ENCODE measurements at regions not wholly inside any gene's neighbourhood (a gene's known extent, or its start where the extent isn't known, plus 50 kb on each side); places are given as distances from the start of the nearest gene placed in this dataset.
A peak's percentile ranks its signal among the peaks of the same experiment; 100 is the strongest.

GRCh38 chr4:132330994-132331393 lies 818.1 kb upstream of the PCDH10 start:
- H3K36me3 ChIP-seq = no peaks in the 10 kb centered on the region
- H3K27me3 ChIP-seq = no peaks in the 10 kb centered on the region
- H3K9me3 ChIP-seq = no peaks in the 10 kb centered on the region
- H3K27ac ChIP-seq = no peak overlapping the region
- TF ChIP-seq, protein P1, sequence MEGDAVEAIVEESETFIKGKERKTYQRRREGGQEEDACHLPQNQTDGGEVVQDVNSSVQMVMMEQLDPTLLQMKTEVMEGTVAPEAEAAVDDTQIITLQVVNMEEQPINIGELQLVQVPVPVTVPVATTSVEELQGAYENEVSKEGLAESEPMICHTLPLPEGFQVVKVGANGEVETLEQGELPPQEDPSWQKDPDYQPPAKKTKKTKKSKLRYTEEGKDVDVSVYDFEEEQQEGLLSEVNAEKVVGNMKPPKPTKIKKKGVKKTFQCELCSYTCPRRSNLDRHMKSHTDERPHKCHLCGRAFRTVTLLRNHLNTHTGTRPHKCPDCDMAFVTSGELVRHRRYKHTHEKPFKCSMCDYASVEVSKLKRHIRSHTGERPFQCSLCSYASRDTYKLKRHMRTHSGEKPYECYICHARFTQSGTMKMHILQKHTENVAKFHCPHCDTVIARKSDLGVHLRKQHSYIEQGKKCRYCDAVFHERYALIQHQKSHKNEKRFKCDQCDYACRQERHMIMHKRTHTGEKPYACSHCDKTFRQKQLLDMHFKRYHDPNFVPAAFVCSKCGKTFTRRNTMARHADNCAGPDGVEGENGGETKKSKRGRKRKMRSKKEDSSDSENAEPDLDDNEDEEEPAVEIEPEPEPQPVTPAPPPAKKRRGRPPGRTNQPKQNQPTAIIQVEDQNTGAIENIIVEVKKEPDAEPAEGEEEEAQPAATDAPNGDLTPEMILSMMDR (IDR thresholded peaks at IDR 0.05) = no peak
- no peak overlapping the region for H3K4me3 ChIP-seq
- no peak for DNase-seq (ENCODE audit: low spot score)
- no peaks in the 10 kb centered on the region for H3K4me1 ChIP-seq

DNA sequence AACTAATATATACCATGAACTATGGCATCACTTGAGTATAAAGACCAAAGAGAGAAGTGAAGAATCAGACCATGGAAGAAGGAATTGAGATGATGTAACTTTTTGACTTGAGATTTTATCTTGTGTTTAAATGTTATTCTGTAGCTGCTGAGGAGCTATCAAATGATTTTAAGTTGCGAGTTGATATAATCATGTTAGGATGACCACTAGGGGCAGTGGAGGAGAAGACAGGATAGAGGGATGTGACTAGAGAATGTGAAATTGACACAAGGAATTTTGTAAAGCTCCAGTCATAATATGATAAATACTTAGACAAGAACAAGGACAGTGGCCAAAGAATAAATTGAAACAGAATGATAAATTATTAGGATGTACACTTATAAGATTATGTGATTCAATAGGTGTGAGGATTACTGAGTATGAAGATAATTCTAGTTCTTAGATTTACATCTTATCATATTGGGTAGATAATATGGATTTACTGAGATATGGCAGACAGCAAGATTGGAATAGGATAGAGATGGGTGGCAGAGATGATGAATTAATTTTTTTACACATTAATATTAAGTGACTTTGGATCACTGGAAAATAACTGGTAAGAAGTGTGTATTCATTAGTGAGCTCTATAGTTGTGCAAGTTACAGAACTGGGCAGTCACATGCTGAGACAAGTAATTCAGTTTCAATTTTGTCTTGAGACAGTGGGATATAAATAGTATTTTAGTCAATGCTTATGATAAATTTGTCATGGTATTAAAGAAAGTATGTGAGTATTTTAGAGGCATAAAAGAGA lies 816.0 kb upstream of the PCDH10 start:
- no peaks in the 10 kb centered on the region for H3K36me3 ChIP-seq
- no peak overlapping the region for H3K27ac ChIP-seq
- no peak for DNase-seq (ENCODE audit: low spot score)
- no peak overlapping the region for H3K4me3 ChIP-seq
- TF ChIP-seq, protein P1 (IDR thresholded peaks at IDR 0.05) = peak in 1 of 2 donors; percentile 25
- no peaks in the 10 kb centered on the region for H3K9me3 ChIP-seq
- H3K4me1 ChIP-seq = no peaks in the 10 kb centered on the region
- H3K27me3 ChIP-seq = no peaks in the 10 kb centered on the region

DNA sequence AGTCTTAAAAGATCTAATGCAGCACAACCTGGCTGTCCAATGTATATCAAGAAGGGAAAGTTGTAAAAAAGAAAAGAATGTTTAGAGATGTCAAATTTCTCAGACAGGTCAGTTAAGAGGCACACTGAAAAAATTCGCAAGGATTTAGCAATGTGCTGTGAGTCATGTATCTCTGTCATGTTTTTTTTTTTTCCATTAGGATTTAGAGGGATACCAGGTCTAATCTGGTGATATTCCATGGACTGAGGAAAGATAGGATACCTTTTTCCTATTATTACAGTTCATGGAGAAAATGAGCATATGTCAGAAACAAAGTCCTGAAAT lies 815.4 kb upstream of the PCDH10 start:
- Histone ChIP-seq H3K4me3 (no peak overlapping the region), H3K9me3 (no peaks in the 10 kb centered on the region), H3K27me3 (no peaks in the 10 kb centered on the region), H3K27ac (no peak overlapping the region), H3K36me3 (no peaks in the 10 kb centered on the region), H3K4me1 (no peaks in the 10 kb centered on the region)
- TF ChIP-seq, protein P1 (IDR thresholded peaks at IDR 0.05) = no peak
- no peak for DNase-seq (ENCODE audit: low spot score)

GRCh38 chr4:132334081-132334480 lies 815.0 kb upstream of the PCDH10 start:
- Histone ChIP-seq H3K27ac (no peak overlapping the region), H3K9me3 (no peaks in the 10 kb centered on the region), H3K4me3 (no peak overlapping the region), H3K36me3 (no peaks in the 10 kb centered on the region), H3K4me1 (no peaks in the 10 kb centered on the region), H3K27me3 (no peaks in the 10 kb centered on the region)
- TF ChIP-seq, protein P1 (IDR thresholded peaks at IDR 0.05) = no peak
- DNase-seq (ENCODE audit: low spot score) = no peak

DNA sequence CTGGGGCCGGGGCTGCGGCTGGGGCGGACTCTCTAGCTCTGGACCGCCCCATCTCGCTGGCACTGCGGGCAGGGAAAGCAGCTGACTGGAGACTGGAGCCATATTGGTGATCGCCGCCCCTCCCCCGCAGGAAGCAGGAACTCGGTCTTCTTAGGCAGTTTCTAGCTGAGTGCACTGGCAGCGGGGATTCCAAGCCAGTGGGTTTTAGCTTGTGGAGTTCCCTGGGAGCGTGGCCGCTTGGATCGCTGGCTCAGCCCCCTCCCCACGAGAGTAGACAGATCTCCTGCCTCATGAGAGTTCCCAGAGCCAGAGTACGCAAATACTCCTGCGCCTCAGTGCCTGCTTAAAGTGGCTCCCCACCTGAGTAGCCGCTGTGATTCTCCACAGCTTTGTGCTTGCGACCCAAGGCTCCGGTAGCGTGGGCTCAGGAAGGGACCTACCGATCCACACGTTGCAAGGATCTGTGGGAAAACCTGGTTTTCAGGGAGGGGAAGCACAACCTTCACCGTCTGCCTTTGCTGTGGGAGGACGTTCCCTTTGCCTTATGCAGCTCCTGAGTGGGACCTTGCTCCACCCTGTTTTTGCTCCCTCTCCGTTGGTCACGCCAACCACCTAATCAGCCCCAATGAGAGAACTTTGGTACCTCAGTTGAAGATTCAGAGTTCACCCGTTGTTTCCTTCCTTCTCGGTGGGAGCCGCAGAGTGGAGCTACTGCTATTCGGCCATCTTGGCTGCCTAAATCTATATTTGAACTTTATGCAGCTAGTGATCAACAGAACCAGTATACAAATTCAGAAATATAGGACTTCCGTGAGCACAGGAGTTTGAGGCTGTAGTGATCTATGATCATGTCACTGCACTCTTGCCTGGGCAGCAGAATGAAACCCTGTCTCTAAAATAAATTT lies 803.9 kb upstream of the PCDH10 start:
- Histone ChIP-seq H3K27ac (no peak overlapping the region), H3K36me3 (no peaks in the 10 kb centered on the region), H3K27me3 (no peaks in the 10 kb centered on the region), H3K9me3 (peaks cover 0 to 5% of the 10 kb centered on the region in 2 donors), H3K4me1 (no peaks in the 10 kb centered on the region), H3K4me3 (no peak overlapping the region)
- TF ChIP-seq, protein P1 (IDR thresholded peaks at IDR 0.05) = no peak
- DNase-seq (ENCODE audit: low spot score) = no peak

Data from right atrium auricular region (tissue), 2 donors.